SK-N-DZ (cell line): ENCODE measurements at regions not wholly inside any gene's neighbourhood (a gene's known extent, or its start where the extent isn't known, plus 50 kb on each side); places are given as distances from the start of the nearest gene placed in this dataset.

ENCODE experiments used
- DNase-seq: peaks from one replicate; pipeline ENCODE4 v3.0.0-alpha.2; 2015; ENCODE audit warnings: low spot score

GRCh38 chr14:82425261-82425660 lies 891.6 kb upstream of the SEL1L start:
- no peak for DNase-seq

GRCh38 chr14:82431031-82431430 lies 897.4 kb upstream of the SEL1L start:
- no peak for DNase-seq

- no peak for DNase-seq
Measured at GRCh38 chr14:82432301-82433105, 898.9 kb upstream of the SEL1L start.

- DNase-seq: no peak
Measured at GRCh38 chr14:82438436-82438835, 904.8 kb upstream of the SEL1L start.

GRCh38 chr14:82441270-82441669 lies 907.6 kb upstream of the SEL1L start:
- no peak for DNase-seq

- DNase-seq: no peak
Measured at GRCh38 chr14:82445810-82446570, 912.3 kb upstream of the SEL1L start.

GRCh38 chr14:82447586-82447985 lies 913.9 kb upstream of the SEL1L start:
- DNase-seq: peak; percentile 65

- DNase-seq: peak; percentile 20
Measured at GRCh38 chr14:82449926-82450468, 916.3 kb upstream of the SEL1L start.

GRCh38 chr14:82451675-82452074 lies 918.0 kb upstream of the SEL1L start:
- no peak for DNase-seq

- no peak for DNase-seq
Measured at GRCh38 chr14:82482345-82482744, 948.7 kb upstream of the SEL1L start.

GRCh38 chr14:82488473-82488872 lies 954.8 kb upstream of the SEL1L start:
- DNase-seq: no peak

GRCh38 chr14:82490397-82490796 lies 956.7 kb upstream of the SEL1L start:
- DNase-seq: no peak

- DNase-seq: no peak
Measured at GRCh38 chr14:82492157-82492556, 958.5 kb upstream of the SEL1L start.

GRCh38 chr14:82500222-82500621 lies 966.6 kb upstream of the SEL1L start:
- DNase-seq: no peak

- no peak for DNase-seq
Measured at GRCh38 chr14:82501554-82501953, 967.9 kb upstream of the SEL1L start.

GRCh38 chr14:82502043-82502442 lies 968.4 kb upstream of the SEL1L start:
- no peak for DNase-seq

- no peak for DNase-seq
Measured at GRCh38 chr14:82504894-82505293, 971.2 kb upstream of the SEL1L start.

GRCh38 chr14:82510007-82510406 lies 976.4 kb upstream of the SEL1L start:
- no peak for DNase-seq

GRCh38 chr14:82511399-82511798 lies 977.7 kb upstream of the SEL1L start:
- no peak for DNase-seq

GRCh38 chr14:82520765-82521164 lies 987.1 kb upstream of the SEL1L start:
- DNase-seq: no peak

- no peak for DNase-seq
Measured at GRCh38 chr14:82521191-82521590, 987.5 kb upstream of the SEL1L start.

GRCh38 chr14:82528016-82528415 lies 994.4 kb upstream of the SEL1L start:
- no peak for DNase-seq

GRCh38 chr14:82533351-82533750 lies 999.7 kb upstream of the SEL1L start:
- no peak for DNase-seq
